DOHH2 (cell line): ENCODE measurements at regions not wholly inside any gene's neighbourhood (a gene's known extent, or its start where the extent isn't known, plus 50 kb on each side); places are given as distances from the start of the nearest gene placed in this dataset.

ENCODE experiments used
- H3F3A ChIP-seq: fragments of 200-600 bp; sonication (generic), shearing (Covaris generic); 2 replicates; pipeline ENCODE4 v1.6.0; 2016; ENCODE audit warnings: antibody characterized with exemption, mild to moderate bottlenecking; ENCODE audit not compliant: control insufficient read depth, insufficient read depth
- H3K27ac ChIP-seq: fragments of 200-600 bp; sonication (generic); 2 replicates; pipeline ENCODE4 v1.5.1; 2014; ENCODE audit warnings: low read depth, mild to moderate bottlenecking, low read length, moderate library complexity
- H3K27me3 ChIP-seq: fragments of 200-600 bp; sonication (generic); 2 replicates; pipeline ENCODE4 v1.6.1; 2014; ENCODE audit warnings: mild to moderate bottlenecking, low read length, mixed read lengths; ENCODE audit not compliant: control insufficient read depth
- H3K36me3 ChIP-seq: fragments of 200-600 bp; sonication (generic); 2 replicates; pipeline ENCODE4 v1.6.1; 2014; ENCODE audit warnings: mild to moderate bottlenecking, low read length, moderate library complexity, mixed read lengths; ENCODE audit not compliant: control insufficient read depth
- H3K4me1 ChIP-seq: fragments of 200-600 bp; sonication (generic); 2 replicates; pipeline ENCODE4 v1.6.1; 2014; ENCODE audit warnings: mild to moderate bottlenecking, low read length, mixed read lengths; ENCODE audit not compliant: control insufficient read depth
- H3K4me2 ChIP-seq: fragments of 200-600 bp; sonication (generic); 2 replicates; pipeline ENCODE4 v1.6.0; 2014; ENCODE audit warnings: mild to moderate bottlenecking, low read length, moderate library complexity
- H3K4me3 ChIP-seq: fragments of 200-600 bp; sonication (generic); 2 replicates; pipeline ENCODE4 v1.5.1; 2014; ENCODE audit warnings: mild to moderate bottlenecking, low read length, mixed read lengths
- H3K79me2 ChIP-seq: fragments of 200-600 bp; sonication (generic); 2 replicates; pipeline ENCODE4 v1.6.1; 2014; ENCODE audit warnings: mild to moderate bottlenecking, low read length, mixed read lengths; ENCODE audit not compliant: control insufficient read depth
- H3K9me2 ChIP-seq: fragments of 200-600 bp; sonication (generic); replicated peaks from 2 replicates; pipeline ENCODE4 v1.6.1; 2014; ENCODE audit warnings: mild to moderate bottlenecking, low read length, mixed read lengths; ENCODE audit not compliant: control insufficient read depth
- H3K9me3 ChIP-seq: fragments of 200-600 bp; sonication (generic); 2 replicates; pipeline ENCODE4 v1.6.1; 2014; ENCODE audit warnings: antibody characterized with exemption, low read length, mixed read lengths; ENCODE audit not compliant: control insufficient read depth, insufficient read depth
- H4K20me1 ChIP-seq: fragments of 200-600 bp; sonication (generic); 2 replicates; pipeline ENCODE4 v1.6.0; 2014; ENCODE audit warnings: low read depth, mild to moderate bottlenecking, antibody characterized with exemption, low read length, moderate library complexity; ENCODE audit not compliant: control insufficient read depth, insufficient read depth
- CTCF ChIP-seq: fragments of 200-600 bp; sonication (generic); IDR thresholded peaks from one replicate; pipeline ENCODE4 v1.5.1; 2014; ENCODE audit warnings: antibody characterized with exemption, mild to moderate bottlenecking, low read depth, low read length; ENCODE audit not compliant: poor library complexity, severe bottlenecking
- EZH2phosphoT487 ChIP-seq: fragments of 200-600 bp; sonication (generic); IDR thresholded peaks from 2 replicates; pipeline ENCODE4 v1.6.1; 2017; ENCODE audit warnings: borderline replicate concordance, mild to moderate bottlenecking, antibody characterized with exemption, low read length, moderate library complexity, mixed read lengths

DNA sequence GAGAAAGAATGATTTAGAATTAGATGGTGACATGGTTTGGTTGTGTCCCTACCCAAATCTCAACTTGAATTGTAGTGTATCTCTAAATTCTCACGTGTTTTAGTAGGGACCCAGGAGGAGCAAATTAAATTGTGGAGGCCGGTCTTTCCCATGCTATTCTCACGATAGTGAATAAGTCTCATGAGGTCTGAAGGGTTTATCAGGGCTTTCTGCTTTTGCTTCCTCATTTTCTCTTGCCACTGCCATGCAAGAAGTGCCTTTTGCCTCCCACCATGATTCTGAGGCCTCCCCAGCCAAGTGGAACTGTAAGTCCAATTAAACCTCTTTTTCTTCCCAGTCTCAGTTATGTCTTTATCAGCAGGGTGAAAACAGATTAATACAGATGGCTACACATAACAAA lies 167.4 kb upstream of the SVIL start:
- no peak overlapping the region for H3K4me3 ChIP-seq
- TF ChIP-seq CTCF (no peak), EZH2phosphoT487 (no peak)
- no peak overlapping the region for H3K4me2 ChIP-seq
- H3K79me2 ChIP-seq = no peaks in the 10 kb centered on the region
- no peaks in the 10 kb centered on the region for H4K20me1 ChIP-seq
- no peak overlapping the region for H3K27ac ChIP-seq
- H3K4me1 ChIP-seq = peaks cover 5% of the 10 kb centered on the region; the same call in 1 of the 2 replicates
- H3F3A ChIP-seq = no peaks in the 10 kb centered on the region
- H3K9me2 ChIP-seq = no peaks in the 10 kb centered on the region
- no peaks in the 10 kb centered on the region for H3K36me3 ChIP-seq
- H3K9me3 ChIP-seq = no peaks in the 10 kb centered on the region
- no peaks in the 10 kb centered on the region for H3K27me3 ChIP-seq

- no peaks in the 10 kb centered on the region for H3K36me3 ChIP-seq
- H3K79me2 ChIP-seq = no peaks in the 10 kb centered on the region
- no peak overlapping the region for H3K27ac ChIP-seq
- no peaks in the 10 kb centered on the region for H3K9me3 ChIP-seq
- no peaks in the 10 kb centered on the region for H3F3A ChIP-seq
- no peaks in the 10 kb centered on the region for H4K20me1 ChIP-seq
- peaks cover 5% of the 10 kb centered on the region; the same call in 1 of the 2 replicates for H3K4me1 ChIP-seq
- no peak overlapping the region for H3K4me2 ChIP-seq
- TF ChIP-seq EZH2phosphoT487 (no peak), CTCF (no peak)
- no peak overlapping the region for H3K4me3 ChIP-seq
- H3K9me2 ChIP-seq = no peaks in the 10 kb centered on the region
- H3K27me3 ChIP-seq = no peaks in the 10 kb centered on the region
Measured at GRCh38 chr10:29798921-29799690, 164.3 kb upstream of the SVIL start.

GRCh38 chr10:29797616-29798015 lies 162.8 kb upstream of the SVIL start:
- TF ChIP-seq CTCF (no peak), EZH2phosphoT487 (no peak)
- Histone ChIP-seq H3K9me3 (no peaks in the 10 kb centered on the region), H3K27me3 (no peaks in the 10 kb centered on the region), H3K4me2 (no peak overlapping the region), H3K9me2 (no peaks in the 10 kb centered on the region), H3K36me3 (no peaks in the 10 kb centered on the region), H4K20me1 (no peaks in the 10 kb centered on the region), H3K27ac (no peak overlapping the region), H3K79me2 (no peaks in the 10 kb centered on the region), H3K4me1 (no peaks in the 10 kb centered on the region), H3K4me3 (no peak overlapping the region), H3F3A (no peaks in the 10 kb centered on the region)

GRCh38 chr10:29795850-29796249 lies 161.1 kb upstream of the SVIL start:
- Histone ChIP-seq H3K4me1 (no peaks in the 10 kb centered on the region), H4K20me1 (no peaks in the 10 kb centered on the region), H3F3A (no peaks in the 10 kb centered on the region), H3K4me3 (no peak overlapping the region), H3K9me2 (no peaks in the 10 kb centered on the region), H3K36me3 (no peaks in the 10 kb centered on the region), H3K9me3 (no peaks in the 10 kb centered on the region), H3K27ac (no peak overlapping the region), H3K4me2 (no peak overlapping the region), H3K27me3 (no peaks in the 10 kb centered on the region), H3K79me2 (no peaks in the 10 kb centered on the region)
- TF ChIP-seq EZH2phosphoT487 (no peak), CTCF (no peak)
